Stimulated activated CD8-positive, alpha-beta memory T cell treated with anti-CD3 and anti-CD28 coated beads, Interleukin-15, amount 100 ng/mL, for 4 hours (primary cell): ENCODE measurements at regions not wholly inside any gene's neighbourhood (a gene's known extent, or its start where the extent isn't known, plus 50 kb on each side); places are given as distances from the start of the nearest gene placed in this dataset.

Source experiments
- DNase-seq, 2 donors: peaks; one replicate each; pipeline ENCODE4 v3.0.0-alpha.2; 2020; ENCODE audit warnings: low read depth in 2 of 2

DNA sequence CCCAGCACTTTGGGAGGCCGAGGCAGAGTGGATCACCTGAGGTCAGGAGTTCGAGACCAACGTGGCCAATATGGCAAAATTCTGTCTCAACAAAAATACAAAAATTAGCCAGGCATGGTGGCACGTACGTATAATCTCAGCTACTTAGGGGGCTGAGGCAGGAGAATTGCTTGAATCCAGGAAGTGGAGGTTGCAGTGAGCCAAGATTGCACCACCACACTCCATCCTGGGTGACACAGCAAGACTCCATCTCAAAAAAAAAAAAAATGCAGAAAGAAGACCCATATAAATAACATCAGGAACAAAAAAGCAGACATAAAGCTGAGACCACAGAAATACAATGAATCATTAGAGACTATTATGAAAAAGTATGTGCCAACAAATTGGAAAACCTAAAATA is 235.2 kb upstream of the VEPH1 start:
- DNase-seq: no peak

DNA sequence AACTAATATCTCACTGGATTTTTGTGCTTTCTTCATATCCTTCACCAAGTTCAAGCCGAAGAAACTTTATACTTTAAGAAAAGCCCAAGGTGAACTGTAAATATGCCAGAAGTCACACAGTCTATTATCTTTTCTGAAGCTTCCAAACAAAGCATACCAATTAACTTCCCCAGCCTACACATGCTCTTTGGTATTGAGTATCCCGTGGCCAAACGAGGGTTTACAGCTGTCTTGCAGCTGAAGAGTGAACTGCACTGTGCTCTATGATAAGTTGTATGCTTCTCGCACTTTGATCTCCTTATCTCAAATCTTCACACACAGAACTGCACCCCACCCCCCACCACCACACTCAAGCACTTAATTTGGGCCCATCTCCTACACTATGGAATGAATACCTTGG is 215.6 kb upstream of the VEPH1 start:
- no peak for DNase-seq

- no peak for DNase-seq
These were observed 209.9 kb upstream of the VEPH1 start for GRCh38 chr3:157713101-157713500.

DNA sequence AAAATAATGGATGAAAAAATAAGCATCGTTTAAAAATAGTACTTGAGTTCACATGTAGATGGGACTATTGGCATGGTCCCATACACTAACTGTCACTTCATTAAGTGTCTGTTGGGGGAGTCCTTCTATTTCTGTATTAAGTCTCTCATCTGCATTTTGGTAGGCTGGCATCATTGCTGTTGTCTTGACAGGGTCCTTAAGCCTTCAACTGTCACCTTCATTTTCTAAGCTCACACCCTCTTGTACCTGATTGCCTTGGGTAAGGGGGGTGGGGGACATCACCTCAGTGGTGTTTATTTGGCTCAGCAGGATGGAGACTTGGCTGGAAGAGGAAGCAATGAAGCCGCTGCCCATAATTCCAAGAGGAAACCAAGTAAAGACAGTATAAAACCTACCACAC is 202.0 kb upstream of the VEPH1 start:
- DNase-seq: no peak

DNA sequence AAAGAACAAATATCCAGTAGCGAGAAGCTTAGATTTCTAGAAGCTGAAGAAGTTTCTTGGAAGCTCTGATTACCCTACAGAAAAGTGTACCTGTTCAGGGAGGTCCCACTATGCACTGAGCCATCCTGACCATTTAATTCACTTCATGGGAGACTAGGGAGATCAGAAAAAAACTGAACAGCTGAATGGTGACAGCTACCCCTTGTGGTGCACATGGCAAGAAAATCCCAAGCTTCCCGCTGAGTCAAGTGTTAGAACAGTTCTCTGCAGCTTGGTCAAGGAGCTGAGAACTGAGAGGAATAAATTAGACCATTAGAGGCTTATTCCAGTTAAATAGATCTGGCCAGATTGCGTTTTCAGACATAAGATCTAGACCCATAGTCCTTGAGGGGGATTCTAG is 197.2 kb upstream of the VEPH1 start:
- no peak for DNase-seq

GRCh38 chr3:157695586-157695985 is 192.4 kb upstream of the VEPH1 start:
- no peak for DNase-seq

DNA sequence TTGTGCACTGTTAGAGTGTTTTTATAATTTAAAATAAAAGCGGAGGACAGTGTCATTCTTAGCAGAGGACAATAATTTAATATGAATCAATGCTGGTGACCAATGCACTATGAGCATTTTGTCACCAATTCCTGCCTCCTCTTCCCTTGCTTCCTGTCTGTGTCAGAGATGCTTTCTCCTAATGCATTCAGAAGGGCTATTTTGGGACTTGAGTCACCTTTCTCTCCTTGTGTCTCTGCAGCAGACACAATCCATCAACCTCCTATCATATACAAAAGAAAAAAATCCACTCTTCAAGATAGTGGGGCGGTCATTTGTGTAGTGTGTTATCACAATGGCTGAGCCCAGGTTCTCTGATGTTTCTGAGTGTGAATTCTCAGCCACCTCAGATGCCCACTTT is 191.9 kb upstream of the VEPH1 start:
- no peak for DNase-seq

DNA sequence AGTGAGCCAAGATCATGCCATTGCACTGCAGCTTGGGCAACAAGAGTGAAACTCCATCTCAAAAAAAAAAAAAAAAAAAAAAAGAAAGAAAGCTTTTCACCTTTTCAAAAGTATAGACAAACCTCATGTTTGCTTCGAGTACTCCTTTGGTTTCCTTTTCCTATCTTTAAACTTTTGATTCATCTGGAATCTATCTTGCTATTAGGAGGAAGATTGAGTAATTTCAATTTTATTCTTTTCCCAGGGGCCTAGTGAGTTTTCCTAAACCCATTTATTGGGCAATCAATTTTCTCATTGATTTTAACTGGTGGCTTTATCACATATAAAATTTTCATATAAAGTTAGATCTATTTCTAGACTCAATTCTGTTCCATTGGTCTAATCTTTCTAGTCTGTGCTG is 190.5 kb upstream of the VEPH1 start:
- no peak for DNase-seq

DNA sequence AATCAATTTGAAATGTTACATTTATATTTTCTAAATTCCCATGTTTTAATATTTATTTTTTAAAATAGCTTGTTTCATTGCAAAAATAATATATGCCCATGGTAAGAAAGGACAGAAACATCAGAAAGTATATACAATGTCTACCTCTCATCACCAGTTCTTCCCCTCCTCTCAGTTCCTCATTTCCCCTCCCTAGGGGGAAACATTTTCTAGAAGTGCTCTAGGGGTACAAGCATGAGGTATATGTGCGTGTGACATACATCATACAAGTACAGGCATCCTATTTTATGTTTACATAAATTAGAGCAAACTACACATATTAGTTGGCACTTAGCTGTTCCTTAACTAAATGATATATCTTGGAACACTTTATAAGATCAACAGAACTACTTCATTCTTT is 189.3 kb upstream of the VEPH1 start:
- DNase-seq: no peak

DNA sequence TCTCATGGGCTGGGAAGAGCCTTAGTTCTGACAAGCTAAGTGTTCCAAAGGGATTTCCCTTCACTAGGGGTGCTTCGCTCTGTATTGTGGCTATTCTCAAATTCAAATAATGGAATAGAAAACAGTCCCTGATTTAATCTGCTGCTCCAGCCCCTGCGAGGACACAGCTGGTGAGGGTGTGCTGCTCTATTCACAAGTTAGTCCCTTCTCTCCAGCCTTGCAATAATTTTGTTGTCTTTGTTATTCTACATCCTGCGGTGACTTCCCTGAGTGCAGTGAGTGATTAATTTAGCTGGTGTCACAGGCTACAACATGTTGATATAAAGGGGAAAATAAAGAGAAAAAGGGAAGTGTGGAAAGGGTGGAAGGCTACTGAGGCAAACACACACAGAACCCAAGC is 180.5 kb upstream of the VEPH1 start:
- no peak for DNase-seq

- no peak for DNase-seq
These were observed 168.8 kb upstream of the VEPH1 start for GRCh38 chr3:157672061-157672460.

- no peak for DNase-seq
These were observed 168.4 kb upstream of the VEPH1 start for GRCh38 chr3:157671656-157672055.

DNA sequence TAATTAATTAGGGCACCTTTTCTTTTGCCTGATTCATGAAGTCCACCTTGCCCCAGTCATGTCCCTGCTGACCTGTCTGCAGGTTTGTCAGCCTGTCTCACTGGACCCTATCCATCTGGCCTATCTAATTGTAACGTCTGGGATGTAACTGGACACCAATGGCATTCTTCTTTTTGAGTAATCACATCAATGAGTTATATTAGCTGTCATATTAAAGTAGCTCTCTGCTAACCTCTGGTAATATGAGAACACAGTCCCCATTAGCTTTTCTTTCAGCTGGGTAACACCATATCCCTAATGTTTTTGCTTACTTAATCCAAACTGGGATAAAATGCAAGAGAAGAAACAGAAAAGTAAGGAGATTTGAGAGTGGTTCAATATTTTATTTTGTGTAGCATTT is 166.2 kb upstream of the VEPH1 start:
- no peak for DNase-seq

DNA sequence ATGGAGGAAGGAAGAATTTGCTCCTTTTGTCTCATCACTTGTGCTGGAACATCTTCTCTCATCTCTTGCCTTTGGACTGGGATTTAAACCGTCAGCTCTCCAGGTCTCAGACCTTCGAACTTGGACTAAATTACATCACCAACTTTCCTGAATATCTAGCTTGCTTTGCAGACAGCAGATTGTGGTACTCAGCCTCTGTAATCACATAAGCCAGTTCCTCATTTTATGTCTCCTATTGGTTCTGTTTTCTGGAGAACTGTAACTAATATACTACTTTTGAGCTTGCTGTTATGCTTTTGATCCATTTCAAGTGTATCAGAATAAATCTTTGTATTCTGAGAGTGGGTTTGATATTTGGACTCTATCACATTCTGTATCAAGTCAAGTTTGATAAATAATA is 164.3 kb upstream of the VEPH1 start:
- DNase-seq: no peak

GRCh38 chr3:157662171-157662570 is 159.0 kb upstream of the VEPH1 start:
- no peak for DNase-seq

DNA sequence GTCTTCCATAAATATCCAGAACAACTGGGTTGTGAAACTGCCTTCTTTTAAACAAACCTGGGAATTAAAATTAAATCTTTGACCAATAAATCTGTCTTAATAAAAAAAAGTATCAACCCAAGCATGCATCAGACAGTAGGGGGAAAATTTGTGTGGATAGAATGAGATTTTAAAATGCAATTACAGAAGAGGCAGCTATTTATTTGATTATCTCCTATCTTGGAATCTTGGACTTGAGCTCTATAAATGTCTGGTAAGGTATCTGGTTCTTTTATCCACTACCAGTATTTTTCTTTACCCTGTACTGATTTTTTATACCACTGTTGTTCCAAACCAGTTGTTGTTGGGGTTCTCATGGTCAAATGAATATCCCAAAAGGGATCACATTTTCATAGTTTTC is 157.6 kb upstream of the VEPH1 start:
- no peak for DNase-seq

DNA sequence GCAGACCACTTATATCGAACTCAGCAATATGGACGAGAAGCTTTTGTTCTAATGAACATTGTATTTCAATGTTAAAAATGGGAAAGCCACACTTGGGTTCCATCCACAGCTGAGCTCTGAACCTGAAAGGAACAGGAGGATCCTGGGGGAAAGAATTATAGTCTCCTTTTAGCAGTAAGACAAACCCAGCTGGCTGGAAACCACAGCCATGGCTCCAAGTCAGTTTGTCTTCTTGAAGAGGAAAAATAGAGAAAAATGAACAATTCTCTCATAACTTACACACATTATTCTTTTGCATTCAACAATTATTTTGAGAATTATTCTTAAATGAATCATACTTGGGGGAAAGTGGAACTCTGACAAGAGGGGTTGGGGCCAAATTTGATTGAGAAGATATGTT is 149.2 kb upstream of the VEPH1 start:
- no peak for DNase-seq

- no peak for DNase-seq
These were observed 147.5 kb upstream of the VEPH1 start for GRCh38 chr3:157650699-157651098.

GRCh38 chr3:157650172-157650571 is 147.0 kb upstream of the VEPH1 start:
- DNase-seq: no peak

DNA sequence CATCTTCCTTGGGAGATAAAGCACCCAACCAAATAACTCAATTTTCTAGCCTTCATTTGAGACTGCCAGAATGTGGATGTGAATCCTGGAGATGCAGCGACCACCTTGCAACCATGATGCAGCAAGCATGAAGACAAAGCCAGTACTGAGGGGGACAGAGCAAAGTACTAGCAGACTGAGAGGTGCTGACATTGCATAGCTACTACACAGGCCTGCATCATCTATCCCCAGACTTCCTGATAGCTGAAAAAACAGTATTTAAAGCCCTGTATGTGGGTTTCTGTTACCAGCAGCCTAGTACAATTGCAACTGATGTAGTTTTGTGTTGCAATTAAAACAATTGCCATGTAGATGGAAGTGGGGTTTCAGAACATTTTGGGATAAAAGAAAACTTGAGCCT is 146.3 kb upstream of the VEPH1 start:
- DNase-seq: no peak

GRCh38 chr3:157647820-157648219 is 144.6 kb upstream of the VEPH1 start:
- no peak for DNase-seq

- no peak for DNase-seq
These were observed 136.7 kb upstream of the VEPH1 start for GRCh38 chr3:157639756-157640426.

DNA sequence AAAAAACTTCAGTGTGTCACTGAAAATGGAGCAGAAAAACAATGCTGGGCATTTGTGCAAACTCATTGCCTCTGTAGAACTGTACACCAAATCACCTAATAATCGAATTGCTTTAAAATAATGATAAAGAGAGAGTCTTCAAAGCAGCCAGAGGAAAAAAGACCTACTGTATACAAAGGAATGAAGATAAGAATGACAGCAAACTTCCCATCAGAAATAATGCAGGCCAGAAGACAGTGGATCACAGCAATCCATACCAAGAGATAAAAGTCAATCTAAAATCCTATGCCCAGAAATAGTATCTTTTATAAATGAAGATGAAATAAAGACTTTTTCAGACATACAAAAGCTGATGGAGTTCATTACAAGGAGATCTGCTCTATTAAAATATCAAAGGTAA is 134.7 kb upstream of the VEPH1 start:
- no peak for DNase-seq

GRCh38 chr3:157633241-157633640 is 130.0 kb upstream of the VEPH1 start:
- DNase-seq: no peak

DNA sequence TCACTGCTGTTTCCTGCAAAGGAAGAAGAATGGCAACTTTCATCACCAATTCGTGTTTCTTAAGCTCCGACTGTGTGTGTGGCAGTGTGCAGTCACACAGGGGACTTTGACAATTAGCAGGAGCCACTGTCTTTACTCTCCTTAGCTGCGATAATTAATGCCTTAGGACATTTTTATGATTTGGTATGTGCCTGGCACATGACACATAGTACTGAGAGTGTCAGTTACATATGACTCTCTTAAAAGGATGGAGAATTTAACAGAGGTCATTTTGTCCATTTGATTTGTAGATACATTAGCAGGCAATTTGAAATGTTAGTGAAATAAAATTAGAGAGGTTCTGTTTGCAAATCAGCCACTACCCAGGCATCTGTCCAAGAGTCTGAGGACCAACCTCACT is 128.9 kb upstream of the VEPH1 start:
- DNase-seq: no peak
